ENCODE measurements at regions not wholly inside any gene's neighbourhood (a gene's known extent, or its start where the extent isn't known, plus 50 kb on each side); places are given as distances from the start of the nearest gene placed in this dataset.

- no peaks in the 10 kb centered on the region for H4K20me1 ChIP-seq (replicated peaks; ENCODE audit: control insufficient read depth, insufficient read depth, low read length)
- intact Hi-C loops (cut with micrococcal nuclease): no loop called here
- no peak for DNase-seq (ENCODE audit: extremely low read depth in 1 of 4, low spot score in 3 of 4)
- no peak overlapping the region for H3K27ac ChIP-seq (ENCODE audit: extremely low read depth, low read depth, low read length)
- no peak overlapping the region for H2AFZ ChIP-seq (ENCODE audit: low read depth, low read length)
- no peak for FAIRE-seq
- H3K9me3 ChIP-seq (replicated peaks; ENCODE audit: control insufficient read depth, insufficient read depth, low read depth, low read length): 0 out of 2 replicates have a peak, but pooled peaks cover 2% of the 10 kb centered on the region
- no peaks in the 10 kb centered on the region for H3K79me2 ChIP-seq (ENCODE audit: control insufficient read depth, insufficient read depth, low read length)
- H3K9me1 ChIP-seq (ENCODE audit: control insufficient read depth, insufficient read depth, low read length): no peaks in the 10 kb centered on the region
- no peaks in the 10 kb centered on the region for H3K36me3 ChIP-seq (ENCODE audit: control insufficient read depth, insufficient read depth, low read length)
- in situ Hi-C loops (cut with MboI): no loop called here
- ChIA-PET CTCF (ENCODE audit: low intra/inter-chr PET ratio) (no interaction called here), POLR2A (interaction anchor here (0.5 to 0.6 kb wide), 2 partner anchors 394 to 690 kb away, joined by 3 read pairs; no protein-coding TSS in a partner anchor)
- WGBS (ENCODE audit: insufficient coverage, low coverage, missing lambda C conversion rate): 0% methylated on average over 1 of the region's 1 CpG
- H3K27me3 ChIP-seq (ENCODE audit: control insufficient read depth in 2 of 2, insufficient read depth in 2 of 2, low read length in 2 of 2): no peaks in the 10 kb centered on the region
- BruUV-seq (replicated peaks): no TSS peak
- no peak overlapping the region for H3K4me2 ChIP-seq (ENCODE audit: insufficient read depth, low read length)
- no peak for TF ChIP-seq MLLT1 (IDR thresholded peaks at IDR 0.05)
- TF ChIP-seq CHD2 (IDR thresholded peaks at IDR 0.05; ENCODE audit: low read depth, low read length): no peak
- no peak for TF ChIP-seq GATA2 (CRISPR knock-in tag; IDR thresholded peaks at IDR 0.05)
- H3K9ac ChIP-seq (ENCODE audit: insufficient read depth in 1 of 2, low read depth in 2 of 2, low read length in 2 of 2): no peak overlapping the region
- no peaks in the 10 kb centered on the region for H3K4me1 ChIP-seq (replicated peaks in 1 of 2; ENCODE audit: control insufficient read depth in 2 of 2, insufficient read depth in 2 of 2, low read length in 2 of 2)
- no peak for ATAC-seq
- H3K4me3 ChIP-seq: no peak overlapping the region
These were observed 188.8 kb upstream of the ST8SIA4 start for GRCh38 chr5:101091902-101092301.

DNA sequence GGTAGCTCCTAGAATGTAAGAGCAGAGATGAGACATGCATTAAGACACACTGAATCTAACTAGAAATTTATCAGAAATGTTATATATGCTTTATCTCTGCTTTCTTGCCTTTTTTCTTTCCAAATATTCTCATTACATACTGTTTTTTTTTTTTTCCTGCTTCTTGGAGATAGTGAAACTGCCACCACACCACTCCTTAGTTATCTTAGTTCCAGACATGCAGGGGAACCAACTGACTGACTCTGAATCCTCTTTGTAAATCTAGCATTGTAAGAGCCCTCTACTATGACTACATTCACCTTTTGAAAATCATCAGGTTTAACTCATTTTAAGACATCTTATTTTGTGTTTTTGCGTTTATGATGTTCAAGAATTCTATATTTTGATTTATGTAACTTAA is 181.3 kb upstream of the ST8SIA4 start:
- no peak overlapping the region for H3K4me2 ChIP-seq (ENCODE audit: insufficient read depth, low read length)
- no peak overlapping the region for H3K4me3 ChIP-seq
- DNase-seq (ENCODE audit: extremely low read depth in 1 of 4, low spot score in 3 of 4) (peak in 2 of 4 experiments; percentile 7 to 36), FAIRE-seq (peak; percentile 19), ATAC-seq (peak; percentile 75)
- peaks cover 2% of the 10 kb centered on the region; the same call in 1 of the 2 replicates for H3K9me3 ChIP-seq (replicated peaks; ENCODE audit: control insufficient read depth, insufficient read depth, low read depth, low read length)
- no peaks in the 10 kb centered on the region for H3K36me3 ChIP-seq (ENCODE audit: control insufficient read depth, insufficient read depth, low read length)
- H3K79me2 ChIP-seq (ENCODE audit: control insufficient read depth, insufficient read depth, low read length): no peaks in the 10 kb centered on the region
- in situ Hi-C loops (cut with MboI): no loop called here
- H3K27me3 ChIP-seq (ENCODE audit: control insufficient read depth in 2 of 2, insufficient read depth in 2 of 2, low read length in 2 of 2): no peaks in the 10 kb centered on the region
- H4K20me1 ChIP-seq (replicated peaks; ENCODE audit: control insufficient read depth, insufficient read depth, low read length): no peaks in the 10 kb centered on the region
- H3K9me1 ChIP-seq (ENCODE audit: control insufficient read depth, insufficient read depth, low read length): no peaks in the 10 kb centered on the region
- BruUV-seq (replicated peaks): no TSS peak
- intact Hi-C loops (cut with micrococcal nuclease): no loop called here
- no peak overlapping the region for H3K9ac ChIP-seq (ENCODE audit: insufficient read depth in 1 of 2, low read depth in 2 of 2, low read length in 2 of 2)
- no peak overlapping the region; the same call in 1 of the 2 replicates for H2AFZ ChIP-seq (ENCODE audit: low read depth, low read length)
- peak overlapping the region; percentile 60; the same call in 2 of the 3 replicates for H3K27ac ChIP-seq (ENCODE audit: extremely low read depth, low read depth, low read length)
- CTCF ChIA-PET (ENCODE audit: low intra/inter-chr PET ratio): no interaction called here
- no peaks in the 10 kb centered on the region for H3K4me1 ChIP-seq (replicated peaks in 1 of 2; ENCODE audit: control insufficient read depth in 2 of 2, insufficient read depth in 2 of 2, low read length in 2 of 2)
- 0% methylated on average over 1 of the region's 1 CpG for WGBS (ENCODE audit: insufficient coverage, low coverage, missing lambda C conversion rate)
- POLR2A ChIA-PET: interaction anchor here (0.8 kb wide), 1 partner anchor 39 kb away, joined by 3 read pairs; no protein-coding TSS in a partner anchor
- TF ChIP-seq ZNF217 (CRISPR knock-in tag; IDR thresholded peaks at IDR 0.05) (no peak), BRD4 (IDR thresholded peaks at IDR 0.05) (no peak), EP300 (IDR thresholded peaks at IDR 0.05; ENCODE audit: low read length) (peak; percentile 62; the same call in 1 of the 2 replicates), NCOR1 (IDR thresholded peaks at IDR 0.05) (0 out of 2 replicates have a peak, but pooled peaks have one; percentile 30), CBFA2T2 (conservative IDR thresholded peaks at IDR 0.05) (peak; percentile 64), THAP12 (CRISPR knock-in tag; IDR thresholded peaks at IDR 0.05) (no peak), CBFA2T3 (IDR thresholded peaks at IDR 0.05) (peak; percentile 83), TCF3 (CRISPR knock-in tag; IDR thresholded peaks at IDR 0.05) (no peak)
- TF ChIP-seq, protein P1, sequence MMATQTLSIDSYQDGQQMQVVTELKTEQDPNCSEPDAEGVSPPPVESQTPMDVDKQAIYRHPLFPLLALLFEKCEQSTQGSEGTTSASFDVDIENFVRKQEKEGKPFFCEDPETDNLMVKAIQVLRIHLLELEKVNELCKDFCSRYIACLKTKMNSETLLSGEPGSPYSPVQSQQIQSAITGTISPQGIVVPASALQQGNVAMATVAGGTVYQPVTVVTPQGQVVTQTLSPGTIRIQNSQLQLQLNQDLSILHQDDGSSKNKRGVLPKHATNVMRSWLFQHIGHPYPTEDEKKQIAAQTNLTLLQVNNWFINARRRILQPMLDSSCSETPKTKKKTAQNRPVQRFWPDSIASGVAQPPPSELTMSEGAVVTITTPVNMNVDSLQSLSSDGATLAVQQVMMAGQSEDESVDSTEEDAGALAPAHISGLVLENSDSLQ (IDR thresholded peaks at IDR 0.05): no peak

All from K562 (cell line).